K562 (cell line): ENCODE measurements at regions not wholly inside any gene's neighbourhood (a gene's known extent, or its start where the extent isn't known, plus 50 kb on each side); places are given as distances from the start of the nearest gene placed in this dataset.
A peak's percentile ranks its signal among the peaks of the same experiment; 100 is the strongest.

Experiments
- BRD4 ChIP-seq: fragments of 200-600 bp; sonication (generic); IDR thresholded peaks from 2 replicates; pipeline ENCODE4 v1.6.1; 2017; ENCODE audit warnings: inconsistent platforms
- CHD4 ChIP-seq: fragments of 200-600 bp; sonication (generic); IDR thresholded peaks from 3 replicates; pipeline ENCODE4 v1.6.1; 2012; ENCODE audit warnings: low read depth, mild to moderate bottlenecking, mixed read lengths, low read length, inconsistent platforms; ENCODE audit not compliant: insufficient read depth, insufficient replicate concordance, poor library complexity, severe bottlenecking
- ETV6 ChIP-seq, 3 experiments: fragments of 150-350 bp in 1 of 3; sonication (generic) in 1 of 3; formaldehyde crosslinking in 1 of 3; IDR thresholded peaks; 2 replicates each; pipeline versions ENCODE4 v1.6.1 to v1.8.0; 2014 to 2022; ENCODE audit warnings: borderline replicate concordance in 2 of 3, low read depth in 2 of 3, antibody characterized with exemption in 1 of 3, low read length in 1 of 3, mild to moderate bottlenecking in 1 of 3, missing genetic modification reagents in 1 of 3
- NFE2 ChIP-seq: IDR thresholded peaks from 2 replicates; pipeline ENCODE4 v1.6.1; 2014; ENCODE audit warnings: antibody characterized with exemption, low read depth
- NFIC ChIP-seq: fragments of 450-650 bp; IDR thresholded peaks from 2 replicates; pipeline ENCODE4 v1.6.1; 2017; ENCODE audit warnings: mild to moderate bottlenecking, inconsistent platforms
- NRF1 ChIP-seq, 2 experiments: fragments of 450-650 bp; IDR thresholded peaks in 1 of 2; conservative IDR thresholded peaks in 1 of 2; 2 replicates each; pipeline ENCODE4 v1.6.1; 2014; ENCODE audit warnings: mild to moderate bottlenecking in 2 of 2
- SFPQ ChIP-seq: fragments of 200-400 bp; formaldehyde crosslinking; IDR thresholded peaks from 2 replicates; pipeline ENCODE4 v1.6.1; 2017; ENCODE audit warnings: mild to moderate bottlenecking, low read depth, low read length, moderate library complexity
- SIX5 ChIP-seq, 2 experiments: IDR thresholded peaks; 2 replicates each; pipeline ENCODE4 v1.6.1; 2011; ENCODE audit warnings: low read length in 2 of 2, borderline replicate concordance in 1 of 2, low read depth in 1 of 2, mild to moderate bottlenecking in 1 of 2, moderate library complexity in 1 of 2; ENCODE audit not compliant: insufficient read depth in 1 of 2
- SMARCA4 ChIP-seq: fragments of 450-650 bp; IDR thresholded peaks from 2 replicates; pipeline ENCODE4 v1.6.1; 2016
- SP2 ChIP-seq: IDR thresholded peaks from 2 replicates; pipeline ENCODE4 v1.6.1; 2011; ENCODE audit warnings: mild to moderate bottlenecking, low read depth, low read length, moderate library complexity; ENCODE audit not compliant: poor library complexity, severe bottlenecking; ENCODE audit errors: extremely low read depth
- ZHX1 ChIP-seq: fragments of 150-350 bp; conservative IDR thresholded peaks from 2 replicates; pipeline ENCODE4 v1.6.1; 2014; ENCODE audit warnings: low read length
- ZNF699 ChIP-seq: fragments of 250-450 bp; sonication (Bioruptor Pico); IDR thresholded peaks from 2 replicates; pipeline ENCODE4 v1.8.0; 2021; ENCODE audit warnings: mild to moderate bottlenecking, moderate library complexity; ENCODE audit not compliant: insufficient replicate concordance
- ZNF764 ChIP-seq: fragments of 250-450 bp; sonication (Bioruptor Pico); IDR thresholded peaks from 2 replicates; pipeline ENCODE4 v1.4.0; 2020; ENCODE audit warnings: low read depth, mild to moderate bottlenecking, moderate library complexity
- TF ChIP-seq, protein P1 (sequence below): fragments of 250-450 bp; sonication (Bioruptor Pico); IDR thresholded peaks from 2 replicates; pipeline ENCODE4 v1.5.0; 2020; ENCODE audit warnings: mild to moderate bottlenecking
- TF ChIP-seq, protein P2 (sequence below), 2 experiments: IDR thresholded peaks in 1 of 2; conservative IDR thresholded peaks in 1 of 2; 2 replicates each; pipeline ENCODE4 v1.6.1; 2016; ENCODE audit warnings: low read depth in 2 of 2, mild to moderate bottlenecking in 1 of 2, missing compliant biosample characterization in 1 of 2, missing genetic modification characterization in 1 of 2, moderate library complexity in 1 of 2

GRCh38 chr6:1491025-1491424 is 101.6 kb downstream of the FOXF2 start (continued):
- TF ChIP-seq, protein P1, sequence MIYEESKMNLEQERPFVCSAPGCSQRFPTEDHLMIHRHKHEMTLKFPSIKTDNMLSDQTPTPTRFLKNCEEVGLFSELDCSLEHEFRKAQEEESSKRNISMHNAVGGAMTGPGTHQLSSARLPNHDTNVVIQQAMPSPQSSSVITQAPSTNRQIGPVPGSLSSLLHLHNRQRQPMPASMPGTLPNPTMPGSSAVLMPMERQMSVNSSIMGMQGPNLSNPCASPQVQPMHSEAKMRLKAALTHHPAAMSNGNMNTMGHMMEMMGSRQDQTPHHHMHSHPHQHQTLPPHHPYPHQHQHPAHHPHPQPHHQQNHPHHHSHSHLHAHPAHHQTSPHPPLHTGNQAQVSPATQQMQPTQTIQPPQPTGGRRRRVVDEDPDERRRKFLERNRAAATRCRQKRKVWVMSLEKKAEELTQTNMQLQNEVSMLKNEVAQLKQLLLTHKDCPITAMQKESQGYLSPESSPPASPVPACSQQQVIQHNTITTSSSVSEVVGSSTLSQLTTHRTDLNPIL (CRISPR knock-in tag), result no peak
- no peak for TF ChIP-seq NRF1 (conservative IDR thresholded peaks at IDR 0.05 in 1 of 2, IDR thresholded peaks at IDR 0.05 in 1 of 2)
- no peak for TF ChIP-seq ETV6 (IDR thresholded peaks at IDR 0.05; ENCODE audit: borderline replicate concordance in 1 of 2, low read depth in 2 of 2, low read length in 1 of 2)
- no peak for TF ChIP-seq ETV6 (CRISPR knock-in tag; IDR thresholded peaks at IDR 0.05; ENCODE audit: borderline replicate concordance)
- no peak for TF ChIP-seq BRD4
- TF ChIP-seq CHD4, result no peak
- TF ChIP-seq NFIC, result no peak
- no peak for TF ChIP-seq ZNF764 (CRISPR knock-in tag)
- 0 out of 2 replicates have a peak, but pooled peaks have one; percentile 22 for TF ChIP-seq NFE2
- no peak for TF ChIP-seq SIX5 (IDR thresholded peaks at IDR 0.05; ENCODE audit: borderline replicate concordance in 1 of 2, insufficient read depth in 1 of 2, low read depth in 1 of 2, low read length in 2 of 2)
- no peak for TF ChIP-seq ZHX1
- TF ChIP-seq, protein P2, sequence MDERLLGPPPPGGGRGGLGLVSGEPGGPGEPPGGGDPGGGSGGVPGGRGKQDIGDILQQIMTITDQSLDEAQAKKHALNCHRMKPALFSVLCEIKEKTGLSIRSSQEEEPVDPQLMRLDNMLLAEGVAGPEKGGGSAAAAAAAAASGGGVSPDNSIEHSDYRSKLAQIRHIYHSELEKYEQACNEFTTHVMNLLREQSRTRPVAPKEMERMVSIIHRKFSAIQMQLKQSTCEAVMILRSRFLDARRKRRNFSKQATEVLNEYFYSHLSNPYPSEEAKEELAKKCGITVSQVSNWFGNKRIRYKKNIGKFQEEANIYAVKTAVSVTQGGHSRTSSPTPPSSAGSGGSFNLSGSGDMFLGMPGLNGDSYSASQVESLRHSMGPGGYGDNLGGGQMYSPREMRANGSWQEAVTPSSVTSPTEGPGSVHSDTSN (CRISPR knock-in tag; IDR thresholded peaks at IDR 0.05; ENCODE audit: low read depth), result no peak
- TF ChIP-seq, protein P2 (tag; conservative IDR thresholded peaks at IDR 0.05; ENCODE audit: low read depth), result no peak
- no peak for TF ChIP-seq SFPQ
- no peak for TF ChIP-seq SMARCA4
- TF ChIP-seq SP2, result no peak
- TF ChIP-seq ZNF699 (CRISPR knock-in tag), result no peak
